Right ventricle myocardium inferior (tissue), 1 donor: ENCODE measurements at regions not wholly inside any gene's neighbourhood (a gene's known extent, or its start where the extent isn't known, plus 50 kb on each side); places are given as distances from the start of the nearest gene placed in this dataset.
"Not testable (repeated sequence)": the region's sequence is repeated elsewhere in the genome, so short reads cannot be mapped to it uniquely, and the experiment has no call there.

Source experiments
- ATAC-seq: fragments of 200-7000 bp; cut with Tn5 transposase; one replicate; pipeline ENCODE4 v1.9.1; 2020; ENCODE audit warnings: mild to moderate bottlenecking, moderate library complexity
- DNase-seq: peaks from one replicate; pipeline ENCODE4 v3.0.0; 2021; ENCODE audit errors: missing footprints
- intact Hi-C: fragments of 100-400 bp; cut with DNase I; formaldehyde crosslinking; loops from one replicate; pipeline ENCODE4 v1.11.0; 2022
- donor health status: DM: no; HTN: yes; CAD: no; lungs with severe emphysema.

GRCh38 chrX:85561231-85561630 lies 181.8 kb upstream of the POF1B start:
- ATAC-seq: no peak
- intact Hi-C loops: no loop called here
- DNase-seq: no peak

GRCh38 chrX:85544609-85545008 lies 165.1 kb upstream of the POF1B start:
- intact Hi-C loops: loop anchor here (5.0 kb wide), 1 partner anchor 432 kb away; no protein-coding TSS in a partner anchor
- no peak for DNase-seq
- ATAC-seq: no peak

- intact Hi-C loops: loop anchor here (5.0 kb wide), 1 partner anchor 432 kb away; no protein-coding TSS in a partner anchor
- ATAC-seq (no peak), DNase-seq (no peak)
Measured at GRCh38 chrX:85543866-85544265, 164.4 kb upstream of the POF1B start.

- ATAC-seq, intact Hi-C loops, DNase-seq: not testable (repeated sequence)
Measured at GRCh38 chrX:85529141-85529540, 149.7 kb upstream of the POF1B start.

- ATAC-seq (no peak), DNase-seq (no peak)
- intact Hi-C loops: no loop called here
Measured at GRCh38 chrX:85517994-85518718, 138.7 kb upstream of the POF1B start.

GRCh38 chrX:85516131-85516530 lies 136.7 kb upstream of the POF1B start:
- DNase-seq: no peak
- ATAC-seq: no peak
- intact Hi-C loops: no loop called here

DNA sequence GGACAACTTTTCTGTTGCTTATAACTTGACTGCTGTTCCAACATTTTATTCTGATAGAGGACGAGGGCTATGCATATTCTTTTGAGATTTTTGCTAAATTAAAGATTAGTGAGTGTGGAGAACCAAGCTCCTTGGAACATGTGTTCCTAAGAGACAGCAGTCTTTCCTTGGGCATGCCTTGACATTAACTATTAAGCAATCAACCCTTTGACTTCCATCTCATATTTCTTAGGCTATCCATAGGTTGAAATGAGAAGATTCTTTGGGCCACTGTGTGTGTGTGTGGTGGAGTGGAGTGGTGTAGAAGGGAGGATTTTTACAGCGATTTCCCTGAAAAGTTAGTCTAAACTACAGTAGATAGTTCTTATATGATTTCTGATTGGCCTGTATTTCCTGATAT lies 127.4 kb upstream of the POF1B start:
- DNase-seq (no peak), ATAC-seq (no peak)
- intact Hi-C loops: no loop called here

DNA sequence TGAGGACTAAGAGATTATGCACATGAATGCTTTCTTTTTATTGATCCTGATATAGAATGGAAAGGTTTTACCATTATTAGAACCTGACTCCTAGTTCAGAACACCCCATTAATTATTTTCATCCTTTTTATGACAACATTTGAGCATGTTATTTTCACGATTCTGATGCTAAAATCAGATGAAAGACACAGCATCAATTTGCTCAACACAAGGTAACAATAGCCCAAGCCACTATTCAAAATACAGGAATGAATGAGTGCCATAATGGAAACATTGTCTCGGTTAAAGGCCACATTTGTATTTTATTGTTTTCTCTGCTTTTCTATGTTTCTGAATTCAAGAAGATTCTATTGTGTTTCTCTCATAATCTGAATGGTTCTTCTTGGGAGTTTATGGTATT lies 126.3 kb upstream of the POF1B start:
- DNase-seq (no peak), ATAC-seq (no peak)
- intact Hi-C loops: no loop called here

- DNase-seq (no peak), ATAC-seq (no peak)
- intact Hi-C loops: no loop called here
Measured at GRCh38 chrX:85504381-85504780, 124.9 kb upstream of the POF1B start.

DNA sequence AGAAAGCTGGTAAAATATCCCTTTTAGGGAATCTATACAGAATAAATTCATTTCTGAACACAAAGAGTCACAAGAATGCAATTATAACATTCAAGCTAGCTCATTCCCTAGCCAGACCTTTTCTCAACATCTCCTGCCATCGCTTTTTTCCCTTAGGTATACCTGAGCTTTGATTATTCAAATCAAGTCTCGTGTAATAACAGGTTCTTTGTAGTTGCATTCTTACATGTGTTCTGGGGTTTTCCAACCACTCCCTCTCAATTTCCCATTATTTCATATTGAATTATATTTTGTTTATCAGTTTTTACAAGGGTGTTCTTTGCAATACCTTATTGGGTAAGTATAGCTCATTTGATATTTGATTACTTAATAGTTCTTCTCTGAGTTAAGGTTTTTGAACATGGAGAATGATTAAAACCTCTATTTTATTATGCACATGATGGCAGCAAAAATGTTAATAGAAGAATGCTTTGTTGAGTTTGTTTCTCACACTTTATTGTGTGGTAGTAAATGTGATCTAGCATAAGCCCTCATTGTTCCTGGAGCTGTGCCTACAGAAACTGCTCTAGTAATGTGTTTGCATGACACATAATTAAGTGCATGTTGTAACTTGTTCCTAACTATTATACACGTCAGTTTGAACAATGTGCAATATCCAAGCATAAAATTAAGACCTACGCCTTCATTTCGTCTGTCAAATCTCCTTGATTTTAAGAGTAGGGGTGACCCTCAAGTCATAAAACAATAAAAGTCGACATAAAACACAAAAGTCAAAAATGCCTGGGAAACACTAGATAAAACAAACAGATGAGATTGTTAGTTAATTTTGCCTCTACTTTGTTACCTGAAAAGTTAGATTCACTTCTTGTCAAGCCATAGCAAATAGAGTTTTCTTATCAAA lies 124.0 kb upstream of the POF1B start:
- no peak for ATAC-seq
- intact Hi-C loops: no loop called here
- no peak for DNase-seq

- ATAC-seq: no peak
- intact Hi-C loops: no loop called here
- no peak for DNase-seq
Measured at GRCh38 chrX:85501349-85501748, 121.9 kb upstream of the POF1B start.

GRCh38 chrX:85499400-85499799 lies 119.9 kb upstream of the POF1B start:
- ATAC-seq (no peak), DNase-seq (no peak)
- intact Hi-C loops: no loop called here

DNA sequence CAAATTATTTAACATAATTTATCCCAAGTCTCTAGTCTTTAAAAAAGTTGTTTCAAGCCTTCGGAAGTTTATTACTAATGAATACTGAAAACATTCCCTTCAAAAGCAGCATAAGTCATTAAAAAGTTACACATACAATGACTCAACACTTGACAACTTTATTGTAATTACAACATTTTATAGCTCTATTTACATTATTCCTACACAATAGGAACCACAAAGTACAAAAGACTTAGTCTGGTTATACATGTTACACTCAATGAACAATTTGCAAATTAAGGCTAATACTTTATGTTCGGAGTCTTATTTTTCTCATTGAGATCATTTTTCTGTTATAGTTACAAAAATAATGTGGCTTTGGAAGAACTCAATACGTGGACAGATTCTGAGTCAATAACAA lies 114.4 kb upstream of the POF1B start:
- DNase-seq: no peak
- intact Hi-C loops: no loop called here
- ATAC-seq: no peak

- intact Hi-C loops: no loop called here
- ATAC-seq: no peak
Measured at GRCh38 chrX:85454295-85454694, 74.8 kb upstream of the POF1B start.

DNA sequence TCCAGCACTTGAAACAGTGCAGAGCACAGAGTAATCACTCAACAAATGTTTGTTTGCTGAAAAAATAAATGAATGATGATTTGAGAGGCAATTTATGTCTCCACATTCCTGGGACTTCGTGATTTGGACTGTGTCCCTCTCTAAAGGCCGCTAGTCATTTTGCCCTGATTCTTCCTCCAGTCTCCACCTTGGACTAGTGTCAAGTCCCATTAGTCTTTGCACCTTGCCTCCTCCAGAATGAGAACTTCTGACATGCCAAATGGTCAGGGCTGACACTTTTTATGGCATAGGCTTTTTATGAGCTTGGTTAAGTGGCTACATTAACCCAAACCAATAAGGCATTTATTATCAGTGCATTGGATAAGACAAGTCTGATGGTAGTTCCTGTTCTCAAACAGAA lies 65.1 kb upstream of the POF1B start:
- intact Hi-C loops: no loop called here
- no peak for ATAC-seq
- DNase-seq: no peak

More at GRCh38 chrX:85454295-85454694, 74.8 kb upstream of the POF1B start:
- DNase-seq: no peak
